ENCODE measurements at regions not wholly inside any gene's neighbourhood (a gene's known extent, or its start where the extent isn't known, plus 50 kb on each side); places are given as distances from the start of the nearest gene placed in this dataset.

- no peak for DNase-seq (ENCODE audit: low spot score)
- Histone ChIP-seq H3K27ac (ENCODE audit: low read depth in 1 of 2, low read length in 2 of 2) (no peak overlapping the region), H3K9me3 (ENCODE audit: control insufficient read depth in 4 of 4, low read length in 3 of 4) (no peaks in the 10 kb centered on the region), H3K27me3 (ENCODE audit: control insufficient read depth in 4 of 4, insufficient read depth in 4 of 4, low read length in 3 of 4) (no peaks in the 10 kb centered on the region), H3K9ac (ENCODE audit: low read depth in 1 of 2, low read length in 2 of 2) (no peak overlapping the region), H3K4me1 (ENCODE audit: control insufficient read depth in 4 of 4, insufficient read depth in 4 of 4, low read length in 3 of 4) (no peaks in the 10 kb centered on the region), H3K4me3 (ENCODE audit: low read depth in 1 of 3, low read length in 3 of 3) (no peak overlapping the region), H3K36me3 (ENCODE audit: control insufficient read depth in 4 of 4, insufficient read depth in 3 of 4, low read depth in 1 of 4, low read length in 3 of 4) (no peaks in the 10 kb centered on the region)
- no peak for TF ChIP-seq FOXA1 (IDR thresholded peaks at IDR 0.05)
- no peak for TF ChIP-seq FOXA2 (IDR thresholded peaks at IDR 0.05)
- no peak for TF ChIP-seq REST (IDR thresholded peaks at IDR 0.05)
- no peak for TF ChIP-seq ZBTB33 (IDR thresholded peaks at IDR 0.05)
- no peak for TF ChIP-seq ATF3 (IDR thresholded peaks at IDR 0.05)
- TF ChIP-seq RXRA (IDR thresholded peaks at IDR 0.05) = no peak
- TF ChIP-seq EGR1 (IDR thresholded peaks at IDR 0.05; ENCODE audit: low read depth in 2 of 2) = no peak
- no peak for TF ChIP-seq GABPA (IDR thresholded peaks at IDR 0.05 in 1 of 2, conservative IDR thresholded peaks at IDR 0.05 in 1 of 2)
- no peak for TF ChIP-seq HNF4A (conservative IDR thresholded peaks at IDR 0.05)
- TF ChIP-seq YY1 (IDR thresholded peaks at IDR 0.05) = no peak
- no peak for TF ChIP-seq SP1 (IDR thresholded peaks at IDR 0.05)
- no peak for TF ChIP-seq NR2F2 (IDR thresholded peaks at IDR 0.05)
- TF ChIP-seq JUND (IDR thresholded peaks at IDR 0.05) = no peak
- no peak for TF ChIP-seq HNF4G (IDR thresholded peaks at IDR 0.05)
- TF ChIP-seq TAF1 (conservative IDR thresholded peaks at IDR 0.05) = no peak
- no peak for TF ChIP-seq RAD21 (IDR thresholded peaks at IDR 0.05)
Measured at GRCh38 chrX:110578270-110578669, 217.3 kb downstream of the CHRDL1 start.

DNA sequence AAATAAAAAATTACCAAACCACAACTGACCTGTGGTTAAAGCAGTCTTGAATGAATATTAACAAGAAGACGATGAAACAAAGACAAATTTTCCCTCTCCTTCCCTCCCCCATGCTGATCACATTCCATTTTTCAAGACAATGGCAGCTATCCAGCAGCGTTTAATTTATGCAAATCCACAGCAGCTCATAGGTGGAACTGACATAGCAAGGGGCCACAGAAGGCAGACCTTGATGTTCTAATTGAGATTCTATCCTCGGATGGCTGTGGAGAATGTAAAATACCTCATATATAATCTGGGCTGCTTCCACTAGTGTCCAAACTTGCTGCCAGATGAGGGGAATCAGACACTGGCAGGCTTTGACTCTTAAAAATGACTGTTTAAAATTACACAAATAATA is 211.5 kb downstream of the CHRDL1 start:
- H3K4me3 ChIP-seq (ENCODE audit: low read depth in 1 of 3, low read length in 3 of 3) = no peak overlapping the region
- peaks cover 0 to 4% (median 0%) of the 10 kb centered on the region in 4 donors for H3K4me1 ChIP-seq (ENCODE audit: control insufficient read depth in 4 of 4, insufficient read depth in 4 of 4, low read length in 3 of 4)
- TF ChIP-seq JUND (IDR thresholded peaks at IDR 0.05) = no peak
- TF ChIP-seq REST (IDR thresholded peaks at IDR 0.05) = no peak
- TF ChIP-seq ZBTB33 (IDR thresholded peaks at IDR 0.05) = no peak
- no peak for TF ChIP-seq HNF4A (conservative IDR thresholded peaks at IDR 0.05)
- no peak for TF ChIP-seq MAX (IDR thresholded peaks at IDR 0.05)
- H3K9me3 ChIP-seq (ENCODE audit: control insufficient read depth in 4 of 4, low read length in 3 of 4) = no peaks in the 10 kb centered on the region
- H3K27ac ChIP-seq (ENCODE audit: low read depth in 1 of 2, low read length in 2 of 2) = no peak overlapping the region
- no peak overlapping the region for H3K9ac ChIP-seq (ENCODE audit: low read depth in 1 of 2, low read length in 2 of 2)
- no peaks in the 10 kb centered on the region for H3K36me3 ChIP-seq (ENCODE audit: control insufficient read depth in 4 of 4, insufficient read depth in 3 of 4, low read depth in 1 of 4, low read length in 3 of 4)
- 69% methylated on average over 3 of the region's 3 CpGs for WGBS
- no peak for DNase-seq (ENCODE audit: low spot score)
- H3K27me3 ChIP-seq (ENCODE audit: control insufficient read depth in 4 of 4, insufficient read depth in 4 of 4, low read length in 3 of 4) = peaks cover 0 to 4% (median 0%) of the 10 kb centered on the region in 4 donors
